ENCODE measurements at regions not wholly inside any gene's neighbourhood (a gene's known extent, or its start where the extent isn't known, plus 50 kb on each side); places are given as distances from the start of the nearest gene placed in this dataset.

- no peak overlapping the region for H3K4me3 ChIP-seq
- no peak for DNase-seq (ENCODE audit: low spot score)
- H3K27ac ChIP-seq = no peak overlapping the region
- no peaks in the 10 kb centered on the region for H3K4me1 ChIP-seq
- no peaks in the 10 kb centered on the region for H3K27me3 ChIP-seq
- no peaks in the 10 kb centered on the region for H3K36me3 ChIP-seq
- no peaks in the 10 kb centered on the region for H3K9me3 ChIP-seq
- TF ChIP-seq CTCF (IDR thresholded peaks at IDR 0.05) = no peak
Measured at GRCh38 chr9:101966691-101967090, 228.2 kb upstream of the GRIN3A start.

GRCh38 chr9:101957705-101958104, 219.3 kb upstream of the GRIN3A start:
- H3K36me3 ChIP-seq = no peaks in the 10 kb centered on the region
- H3K4me3 ChIP-seq = no peak overlapping the region
- no peak for TF ChIP-seq CTCF (IDR thresholded peaks at IDR 0.05)
- no peak for DNase-seq (ENCODE audit: low spot score)
- no peaks in the 10 kb centered on the region for H3K27me3 ChIP-seq
- no peak overlapping the region for H3K27ac ChIP-seq
- no peaks in the 10 kb centered on the region for H3K9me3 ChIP-seq
- H3K4me1 ChIP-seq = no peaks in the 10 kb centered on the region

DNA sequence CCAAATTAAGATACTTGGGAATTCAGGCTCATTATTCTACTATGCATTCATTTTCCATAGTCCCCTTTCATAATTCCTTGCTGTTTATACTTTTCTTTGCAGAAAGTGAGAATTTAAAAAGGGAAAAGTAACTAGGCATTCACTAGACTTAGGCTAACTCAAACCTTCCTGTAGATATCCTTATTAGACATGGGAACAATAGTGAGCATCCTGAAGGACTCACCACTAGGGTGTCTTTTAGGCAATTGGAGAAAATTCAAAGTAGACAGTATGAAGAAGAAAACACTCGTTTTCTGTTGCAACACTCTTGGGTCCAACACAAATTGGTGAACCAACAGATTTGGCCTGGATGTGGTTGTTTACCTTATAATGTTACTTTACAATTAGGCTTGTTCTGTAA, 213.2 kb upstream of the GRIN3A start:
- TF ChIP-seq CTCF (IDR thresholded peaks at IDR 0.05) = no peak
- H3K27me3 ChIP-seq = no peaks in the 10 kb centered on the region
- H3K4me3 ChIP-seq = no peak overlapping the region
- H3K36me3 ChIP-seq = no peaks in the 10 kb centered on the region
- DNase-seq (ENCODE audit: low spot score) = no peak
- H3K9me3 ChIP-seq = no peaks in the 10 kb centered on the region
- H3K4me1 ChIP-seq = no peaks in the 10 kb centered on the region
- no peak overlapping the region for H3K27ac ChIP-seq

DNA sequence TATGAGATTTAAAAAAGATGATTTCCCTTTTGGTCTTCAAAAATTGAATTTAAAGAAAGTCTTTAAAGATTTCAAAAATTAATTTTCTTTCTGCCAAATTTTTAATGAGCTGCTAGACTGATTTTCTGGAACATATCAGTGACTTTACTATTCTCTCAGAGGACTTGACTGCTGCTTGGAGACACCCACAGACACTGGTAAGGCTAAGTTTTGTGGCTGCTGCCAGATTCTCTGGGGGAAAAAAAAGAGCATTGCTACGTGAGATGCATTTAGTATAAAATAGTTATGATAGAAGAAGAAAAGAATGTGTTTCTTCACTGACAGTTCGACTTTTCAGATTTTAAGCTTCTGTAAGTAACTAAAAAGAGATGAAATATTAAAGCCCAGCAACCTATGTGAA, 193.3 kb upstream of the GRIN3A start:
- Histone ChIP-seq H3K9me3 (no peaks in the 10 kb centered on the region), H3K36me3 (no peaks in the 10 kb centered on the region), H3K27ac (no peak overlapping the region), H3K4me1 (no peaks in the 10 kb centered on the region), H3K27me3 (no peaks in the 10 kb centered on the region), H3K4me3 (no peak overlapping the region)
- TF ChIP-seq CTCF (IDR thresholded peaks at IDR 0.05) = no peak
- DNase-seq (ENCODE audit: low spot score) = no peak

DNA sequence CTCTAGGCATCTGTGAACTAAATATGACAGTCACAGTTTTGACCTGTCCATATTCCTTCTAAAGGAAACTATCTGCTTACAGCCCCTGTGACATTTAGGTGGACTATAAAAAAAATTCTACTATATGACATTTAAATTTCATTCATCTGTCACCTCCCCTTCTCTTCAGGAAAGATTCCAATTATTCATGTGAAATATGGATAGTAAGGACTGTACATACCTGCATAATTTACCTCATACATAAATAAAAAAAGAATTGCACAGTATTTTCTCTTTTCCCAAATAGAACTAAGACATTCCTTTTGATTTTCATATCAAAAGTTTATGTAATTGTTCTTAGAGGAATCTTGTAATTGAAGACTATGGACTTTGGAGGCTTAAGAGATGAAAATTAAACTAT, 192.3 kb upstream of the GRIN3A start:
- DNase-seq (ENCODE audit: low spot score) = no peak
- Histone ChIP-seq H3K27ac (no peak overlapping the region), H3K27me3 (no peaks in the 10 kb centered on the region), H3K4me1 (no peaks in the 10 kb centered on the region), H3K36me3 (no peaks in the 10 kb centered on the region), H3K9me3 (no peaks in the 10 kb centered on the region), H3K4me3 (no peak overlapping the region)
- TF ChIP-seq CTCF (IDR thresholded peaks at IDR 0.05) = no peak

DNA sequence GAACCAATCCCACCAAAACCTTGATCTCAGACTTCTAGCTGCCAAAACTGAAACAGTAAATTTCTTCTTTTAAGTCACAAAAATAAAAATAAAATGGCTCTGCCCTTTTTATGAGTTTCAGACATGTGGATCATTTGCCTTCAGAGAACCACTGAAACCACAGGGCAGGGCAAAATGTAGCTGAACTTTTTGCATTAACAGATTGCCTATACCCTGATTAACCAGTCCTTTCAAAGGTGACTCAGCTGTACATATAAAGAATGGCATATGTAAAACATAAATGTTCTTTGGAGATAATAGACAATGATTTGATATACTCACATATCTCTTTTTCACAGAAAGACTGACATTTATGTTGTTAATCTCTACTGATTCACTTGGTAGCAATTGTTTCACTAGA, 187.1 kb upstream of the GRIN3A start:
- Histone ChIP-seq H3K27ac (no peak overlapping the region), H3K4me3 (no peak overlapping the region), H3K27me3 (no peaks in the 10 kb centered on the region), H3K36me3 (no peaks in the 10 kb centered on the region), H3K9me3 (no peaks in the 10 kb centered on the region), H3K4me1 (no peaks in the 10 kb centered on the region)
- no peak for TF ChIP-seq CTCF (IDR thresholded peaks at IDR 0.05)
- no peak for DNase-seq (ENCODE audit: low spot score)

Measured in right atrium auricular region (tissue), 2 donors.